Ishikawa (cell line): ENCODE measurements at regions not wholly inside any gene's neighbourhood (a gene's known extent, or its start where the extent isn't known, plus 50 kb on each side); places are given as distances from the start of the nearest gene placed in this dataset.

Experiments
- CEBPB ChIP-seq: IDR thresholded peaks from 2 replicates; pipeline ENCODE4 v1.6.1; 2012
- EP300 ChIP-seq: IDR thresholded peaks from 2 replicates; pipeline ENCODE4 v1.6.1; 2012; ENCODE audit warnings: borderline replicate concordance
- FOXM1 ChIP-seq: IDR thresholded peaks from 2 replicates; pipeline ENCODE4 v1.6.1; 2012; ENCODE audit warnings: low read depth, borderline replicate concordance
- MAX ChIP-seq: IDR thresholded peaks from 2 replicates; pipeline ENCODE4 v1.6.1; 2012
- RAD21 ChIP-seq: IDR thresholded peaks from 2 replicates; pipeline ENCODE4 v1.6.1; 2012; ENCODE audit warnings: low read depth
- TAF1 ChIP-seq: IDR thresholded peaks from 2 replicates; pipeline ENCODE4 v1.6.1; 2012; ENCODE audit warnings: low read depth, mild to moderate bottlenecking
- USF1 ChIP-seq: IDR thresholded peaks from 2 replicates; pipeline ENCODE4 v1.6.1; 2012
- YY1 ChIP-seq: IDR thresholded peaks from 2 replicates; pipeline ENCODE4 v1.6.1; 2012; ENCODE audit warnings: low read depth
- TF ChIP-seq, protein P1 (sequence below): IDR thresholded peaks from 2 replicates; pipeline ENCODE4 v1.6.1; 2012; ENCODE audit warnings: low read depth, mild to moderate bottlenecking

- TF ChIP-seq, protein P1, sequence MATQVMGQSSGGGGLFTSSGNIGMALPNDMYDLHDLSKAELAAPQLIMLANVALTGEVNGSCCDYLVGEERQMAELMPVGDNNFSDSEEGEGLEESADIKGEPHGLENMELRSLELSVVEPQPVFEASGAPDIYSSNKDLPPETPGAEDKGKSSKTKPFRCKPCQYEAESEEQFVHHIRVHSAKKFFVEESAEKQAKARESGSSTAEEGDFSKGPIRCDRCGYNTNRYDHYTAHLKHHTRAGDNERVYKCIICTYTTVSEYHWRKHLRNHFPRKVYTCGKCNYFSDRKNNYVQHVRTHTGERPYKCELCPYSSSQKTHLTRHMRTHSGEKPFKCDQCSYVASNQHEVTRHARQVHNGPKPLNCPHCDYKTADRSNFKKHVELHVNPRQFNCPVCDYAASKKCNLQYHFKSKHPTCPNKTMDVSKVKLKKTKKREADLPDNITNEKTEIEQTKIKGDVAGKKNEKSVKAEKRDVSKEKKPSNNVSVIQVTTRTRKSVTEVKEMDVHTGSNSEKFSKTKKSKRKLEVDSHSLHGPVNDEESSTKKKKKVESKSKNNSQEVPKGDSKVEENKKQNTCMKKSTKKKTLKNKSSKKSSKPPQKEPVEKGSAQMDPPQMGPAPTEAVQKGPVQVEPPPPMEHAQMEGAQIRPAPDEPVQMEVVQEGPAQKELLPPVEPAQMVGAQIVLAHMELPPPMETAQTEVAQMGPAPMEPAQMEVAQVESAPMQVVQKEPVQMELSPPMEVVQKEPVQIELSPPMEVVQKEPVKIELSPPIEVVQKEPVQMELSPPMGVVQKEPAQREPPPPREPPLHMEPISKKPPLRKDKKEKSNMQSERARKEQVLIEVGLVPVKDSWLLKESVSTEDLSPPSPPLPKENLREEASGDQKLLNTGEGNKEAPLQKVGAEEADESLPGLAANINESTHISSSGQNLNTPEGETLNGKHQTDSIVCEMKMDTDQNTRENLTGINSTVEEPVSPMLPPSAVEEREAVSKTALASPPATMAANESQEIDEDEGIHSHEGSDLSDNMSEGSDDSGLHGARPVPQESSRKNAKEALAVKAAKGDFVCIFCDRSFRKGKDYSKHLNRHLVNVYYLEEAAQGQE: no peak
- TF ChIP-seq USF1: no peak
- TF ChIP-seq EP300: no peak
- TF ChIP-seq YY1: no peak
- TF ChIP-seq MAX: no peak
- TF ChIP-seq TAF1: no peak
- TF ChIP-seq CEBPB: no peak
- no peak for TF ChIP-seq FOXM1
- TF ChIP-seq RAD21: no peak
These were observed 67.7 kb upstream of the C1orf87 start for GRCh38 chr1:60141276-60141675.
